ENCODE measurements at regions not wholly inside any gene's neighbourhood (a gene's known extent, or its start where the extent isn't known, plus 50 kb on each side); places are given as distances from the start of the nearest gene placed in this dataset.

GRCh38 chr7:155931396-155932085, 119.3 kb upstream of the SHH start:
- Mint-ChIP-seq H3K27me3 (peaks cover 16% of the 10 kb centered on the region), H3K36me3 (no peaks in the 10 kb centered on the region), H3K4me3 (no peak overlapping the region), H3K4me1 (no peaks in the 10 kb centered on the region), H3K9me3 (peaks cover 15% of the 10 kb centered on the region), H3K27ac (no peak overlapping the region)
- CTCF ChIA-PET: no interaction called here
- no peak for DNase-seq

- no peak overlapping the region for H3K27ac Mint-ChIP-seq
- H3K9me3 Mint-ChIP-seq: peaks cover 15% of the 10 kb centered on the region
- DNase-seq: no peak
- peaks cover 10% of the 10 kb centered on the region for H3K27me3 Mint-ChIP-seq
- H3K36me3 Mint-ChIP-seq: no peaks in the 10 kb centered on the region
- H3K4me1 Mint-ChIP-seq: no peaks in the 10 kb centered on the region
- no peak overlapping the region for H3K4me3 Mint-ChIP-seq
- CTCF ChIA-PET: no interaction called here
Observed at GRCh38 chr7:155930527-155930926, 118.3 kb upstream of the SHH start.

GRCh38 chr7:155930061-155930460, 117.8 kb upstream of the SHH start:
- DNase-seq: no peak
- H3K27me3 Mint-ChIP-seq: peaks cover 10% of the 10 kb centered on the region
- peaks cover 15% of the 10 kb centered on the region for H3K9me3 Mint-ChIP-seq
- no peaks in the 10 kb centered on the region for H3K4me1 Mint-ChIP-seq
- no peak overlapping the region for H3K4me3 Mint-ChIP-seq
- H3K36me3 Mint-ChIP-seq: no peaks in the 10 kb centered on the region
- CTCF ChIA-PET: no interaction called here
- H3K27ac Mint-ChIP-seq: no peak overlapping the region

GRCh38 chr7:155928583-155928982, 116.3 kb upstream of the SHH start:
- no peak overlapping the region for H3K27ac Mint-ChIP-seq
- DNase-seq: no peak
- no peaks in the 10 kb centered on the region for H3K36me3 Mint-ChIP-seq
- H3K9me3 Mint-ChIP-seq: peaks cover 13% of the 10 kb centered on the region
- no peaks in the 10 kb centered on the region for H3K4me1 Mint-ChIP-seq
- peaks cover 10% of the 10 kb centered on the region for H3K27me3 Mint-ChIP-seq
- CTCF ChIA-PET: no interaction called here
- no peak overlapping the region for H3K4me3 Mint-ChIP-seq

GRCh38 chr7:155927905-155928304, 115.6 kb upstream of the SHH start:
- Mint-ChIP-seq H3K4me3 (no peak overlapping the region), H3K36me3 (no peaks in the 10 kb centered on the region), H3K27ac (no peak overlapping the region), H3K4me1 (no peaks in the 10 kb centered on the region), H3K9me3 (peaks cover 6% of the 10 kb centered on the region), H3K27me3 (peaks cover 10% of the 10 kb centered on the region)
- no peak for DNase-seq
- CTCF ChIA-PET: no interaction called here

GRCh38 chr7:155925682-155926081, 113.4 kb upstream of the SHH start:
- Mint-ChIP-seq H3K9me3 (peaks cover 3% of the 10 kb centered on the region), H3K4me1 (no peaks in the 10 kb centered on the region), H3K36me3 (no peaks in the 10 kb centered on the region), H3K27me3 (peaks cover 10% of the 10 kb centered on the region), H3K4me3 (no peak overlapping the region), H3K27ac (no peak overlapping the region)
- DNase-seq: no peak
- CTCF ChIA-PET: no interaction called here

GRCh38 chr7:155922067-155922816, 110.0 kb upstream of the SHH start:
- Mint-ChIP-seq H3K27ac (no peak overlapping the region), H3K9me3 (peaks cover 4% of the 10 kb centered on the region), H3K27me3 (peaks cover 6% of the 10 kb centered on the region), H3K4me3 (no peak overlapping the region), H3K36me3 (no peaks in the 10 kb centered on the region), H3K4me1 (no peaks in the 10 kb centered on the region)
- DNase-seq: no peak
- CTCF ChIA-PET: no interaction called here

DNA sequence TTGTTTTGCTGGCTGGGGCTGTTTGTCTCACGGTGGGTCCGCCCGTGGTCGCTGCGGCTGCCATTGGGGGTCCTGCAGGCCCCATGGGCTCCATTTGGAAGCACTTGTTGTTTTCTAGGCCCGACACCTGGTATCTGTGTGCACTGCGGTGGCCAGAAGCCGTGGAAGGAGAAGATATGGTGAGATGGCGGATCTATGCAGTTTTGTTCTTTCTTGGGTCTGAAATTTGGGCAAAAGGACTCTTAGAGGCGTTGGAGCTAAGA, 109.5 kb upstream of the SHH start:
- Mint-ChIP-seq H3K36me3 (no peaks in the 10 kb centered on the region), H3K27ac (no peak overlapping the region), H3K27me3 (peaks cover 7% of the 10 kb centered on the region), H3K4me3 (no peak overlapping the region), H3K4me1 (no peaks in the 10 kb centered on the region), H3K9me3 (peaks cover 4% of the 10 kb centered on the region)
- no peak for DNase-seq
- CTCF ChIA-PET: no interaction called here

- no peaks in the 10 kb centered on the region for H3K4me1 Mint-ChIP-seq
- H3K27ac Mint-ChIP-seq: no peak overlapping the region
- H3K4me3 Mint-ChIP-seq: no peak overlapping the region
- peaks cover 4% of the 10 kb centered on the region for H3K9me3 Mint-ChIP-seq
- CTCF ChIA-PET: no interaction called here
- no peaks in the 10 kb centered on the region for H3K36me3 Mint-ChIP-seq
- no peak for DNase-seq
- H3K27me3 Mint-ChIP-seq: peaks cover 7% of the 10 kb centered on the region
Observed at GRCh38 chr7:155921086-155921803, 109.0 kb upstream of the SHH start.

DNA sequence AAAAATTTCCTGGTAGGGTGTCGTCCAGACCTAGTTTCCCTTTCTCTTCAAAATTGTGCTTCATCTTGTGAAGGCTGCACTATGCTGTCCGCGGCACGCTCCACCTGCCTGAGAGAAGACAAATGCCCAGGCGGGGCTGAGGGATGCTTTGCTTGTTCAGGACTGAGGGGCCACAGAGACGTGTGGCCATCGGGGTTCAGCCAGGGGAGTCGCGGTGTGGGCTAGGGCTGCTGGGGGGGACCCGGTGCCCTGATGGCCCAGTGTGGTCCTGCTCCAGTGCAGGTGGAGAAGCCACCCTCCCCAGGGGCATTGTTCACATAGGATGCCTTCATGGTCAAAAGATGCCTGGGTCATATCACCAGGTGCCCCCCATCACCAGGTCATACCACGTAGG, 107.8 kb upstream of the SHH start:
- Mint-ChIP-seq H3K4me1 (no peaks in the 10 kb centered on the region), H3K36me3 (no peaks in the 10 kb centered on the region), H3K27me3 (peaks cover 7% of the 10 kb centered on the region), H3K9me3 (peaks cover 4% of the 10 kb centered on the region), H3K4me3 (no peak overlapping the region), H3K27ac (no peak overlapping the region)
- DNase-seq: no peak
- CTCF ChIA-PET: no interaction called here

GRCh38 chr7:155919391-155920067, 107.3 kb upstream of the SHH start:
- Mint-ChIP-seq H3K27me3 (peaks cover 7% of the 10 kb centered on the region), H3K36me3 (no peaks in the 10 kb centered on the region), H3K4me1 (no peaks in the 10 kb centered on the region), H3K9me3 (peaks cover 4% of the 10 kb centered on the region), H3K4me3 (no peak overlapping the region), H3K27ac (no peak overlapping the region)
- CTCF ChIA-PET: no interaction called here
- no peak for DNase-seq

DNA sequence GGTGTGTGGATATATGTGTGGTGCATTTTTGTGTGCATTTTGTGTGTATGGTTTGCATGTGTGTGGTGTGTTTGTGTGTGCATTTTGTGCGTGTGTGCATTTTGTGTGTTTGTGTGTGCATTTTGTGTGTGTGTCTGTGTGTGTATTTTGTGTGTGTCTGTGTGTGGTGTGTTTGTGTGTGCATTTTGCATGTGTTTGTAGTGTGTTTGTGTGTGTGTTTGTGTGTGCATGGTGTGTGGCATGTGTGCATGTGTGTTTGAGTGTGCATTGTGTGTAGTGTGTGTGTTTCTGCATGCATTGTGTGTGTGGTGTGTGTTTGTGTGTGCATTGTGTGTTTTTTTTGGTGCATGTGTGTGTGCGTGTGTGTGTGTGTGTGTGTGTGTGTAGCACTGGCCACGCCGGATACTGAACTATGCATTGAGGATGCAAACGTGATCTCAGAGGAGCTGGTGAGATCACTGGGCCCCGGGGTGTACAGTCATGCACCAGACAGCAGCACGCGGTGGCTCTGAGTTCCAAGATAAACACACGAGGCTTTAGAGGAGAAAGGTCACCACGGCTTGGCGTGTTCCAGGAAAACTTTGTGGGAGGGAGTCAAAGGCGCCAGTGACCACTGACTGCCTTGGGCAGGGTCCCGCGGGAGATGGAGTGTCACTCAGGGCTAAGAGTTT, 106.6 kb upstream of the SHH start:
- H3K27me3 Mint-ChIP-seq: peaks cover 7% of the 10 kb centered on the region
- H3K4me1 Mint-ChIP-seq: no peaks in the 10 kb centered on the region
- CTCF ChIA-PET: no interaction called here
- H3K36me3 Mint-ChIP-seq: no peaks in the 10 kb centered on the region
- H3K27ac Mint-ChIP-seq: no peak overlapping the region
- H3K9me3 Mint-ChIP-seq: peaks cover 4% of the 10 kb centered on the region
- no peak for DNase-seq
- no peak overlapping the region for H3K4me3 Mint-ChIP-seq

- no peak overlapping the region for H3K4me3 Mint-ChIP-seq
- DNase-seq: no peak
- H3K27ac Mint-ChIP-seq: no peak overlapping the region
- H3K4me1 Mint-ChIP-seq: no peaks in the 10 kb centered on the region
- H3K27me3 Mint-ChIP-seq: peaks cover 7% of the 10 kb centered on the region
- peaks cover 4% of the 10 kb centered on the region for H3K9me3 Mint-ChIP-seq
- no peaks in the 10 kb centered on the region for H3K36me3 Mint-ChIP-seq
- CTCF ChIA-PET: no interaction called here
Observed at GRCh38 chr7:155917836-155918430, 105.7 kb upstream of the SHH start.

Measured in activated naive CD4-positive, alpha-beta T cell treated with anti-CD3 and anti-CD28 coated beads, Interleukin-2, amount 10 ng/mL, durations not matched to agents 7 days and 5 days (primary cell).